ENCODE measurements at regions not wholly inside any gene's neighbourhood (a gene's known extent, or its start where the extent isn't known, plus 50 kb on each side); places are given as distances from the start of the nearest gene placed in this dataset.
"Not testable (repeated sequence)": the region's sequence is repeated elsewhere in the genome, so short reads cannot be mapped to it uniquely, and the experiment has no call there.

DNA sequence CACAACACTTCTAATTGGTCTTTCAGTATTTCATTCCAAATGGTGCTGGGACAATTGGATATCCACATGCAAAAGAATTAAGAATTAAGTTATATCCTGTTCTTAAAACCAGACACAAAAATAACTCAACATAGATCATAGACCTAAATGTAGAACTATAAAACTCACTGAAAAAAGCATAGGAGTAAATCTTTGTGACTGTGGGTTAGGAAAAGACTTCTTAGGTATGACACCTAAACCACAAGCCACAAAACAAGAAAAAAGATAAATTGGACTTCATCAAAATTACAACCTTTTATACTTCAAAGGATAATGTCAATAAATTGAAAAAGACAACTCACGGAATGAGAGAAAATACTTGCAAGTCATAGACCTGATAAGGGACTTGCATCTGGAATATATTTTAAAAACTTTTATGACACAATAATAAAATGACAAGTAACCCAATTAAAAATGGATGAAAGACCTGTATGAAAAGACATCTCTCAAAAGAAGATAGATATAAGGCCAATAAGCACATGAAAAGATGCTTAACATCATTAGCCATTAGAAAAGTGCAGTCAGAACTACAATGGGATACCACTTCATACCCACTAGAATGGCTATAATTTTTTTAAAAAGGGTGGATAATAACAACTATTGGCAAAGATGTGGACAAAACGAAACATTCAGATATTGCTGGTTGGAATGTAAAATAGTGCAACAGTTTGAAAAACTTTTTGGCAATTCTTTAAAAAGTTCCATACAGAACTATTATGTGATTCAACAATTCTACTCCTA, 72.5 kb upstream of the SLC38A4 start:
- FAIRE-seq (no peak), DNase-seq (ENCODE audit: insufficient read length, low spot score) (no peak)
- TF ChIP-seq POU2F2 (IDR thresholded peaks at IDR 0.05; ENCODE audit: low read depth, low read length), result no peak
- no peak for TF ChIP-seq SPI1 (IDR thresholded peaks at IDR 0.05; ENCODE audit: low read depth, low read length)
- no peak for TF ChIP-seq POLR2A (IDR thresholded peaks at IDR 0.05; ENCODE audit: low read depth, low read length)
- no peak for TF ChIP-seq TAF1 (IDR thresholded peaks at IDR 0.05; ENCODE audit: low read depth, low read length)
- no peak for TF ChIP-seq POLR2AphosphoS5 (IDR thresholded peaks at IDR 0.05; ENCODE audit: low read depth, low read length)
- no peak for TF ChIP-seq PAX5 (IDR thresholded peaks at IDR 0.05; ENCODE audit: insufficient read depth, low read length, severe bottlenecking)

DNA sequence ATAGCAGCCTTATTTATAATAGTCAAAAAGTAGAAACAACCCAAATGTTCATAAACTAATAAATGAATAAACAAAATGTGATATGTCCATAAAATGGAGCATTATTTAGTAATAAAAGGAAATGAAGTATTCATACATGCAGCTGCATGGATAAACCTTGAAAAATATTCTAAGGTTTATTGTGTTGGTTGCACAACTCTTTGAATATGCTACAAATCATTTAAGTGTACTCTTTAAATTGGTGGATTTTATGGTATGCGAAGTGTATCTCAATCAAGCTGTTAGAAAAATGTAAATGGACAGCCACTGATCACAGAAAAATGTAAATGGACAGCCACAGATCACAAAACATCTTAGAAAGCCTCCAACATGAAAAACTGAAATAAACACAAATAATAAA, 73.2 kb upstream of the SLC38A4 start:
- FAIRE-seq (no peak), DNase-seq (ENCODE audit: insufficient read length, low spot score) (no peak)
- TF ChIP-seq POU2F2 (IDR thresholded peaks at IDR 0.05; ENCODE audit: low read depth, low read length), result no peak
- no peak for TF ChIP-seq TAF1 (IDR thresholded peaks at IDR 0.05; ENCODE audit: low read depth, low read length)
- TF ChIP-seq PAX5 (IDR thresholded peaks at IDR 0.05; ENCODE audit: insufficient read depth, low read length, severe bottlenecking), result no peak
- no peak for TF ChIP-seq SPI1 (IDR thresholded peaks at IDR 0.05; ENCODE audit: low read depth, low read length)
- no peak for TF ChIP-seq POLR2AphosphoS5 (IDR thresholded peaks at IDR 0.05; ENCODE audit: low read depth, low read length)
- no peak for TF ChIP-seq POLR2A (IDR thresholded peaks at IDR 0.05; ENCODE audit: low read depth, low read length)

DNA sequence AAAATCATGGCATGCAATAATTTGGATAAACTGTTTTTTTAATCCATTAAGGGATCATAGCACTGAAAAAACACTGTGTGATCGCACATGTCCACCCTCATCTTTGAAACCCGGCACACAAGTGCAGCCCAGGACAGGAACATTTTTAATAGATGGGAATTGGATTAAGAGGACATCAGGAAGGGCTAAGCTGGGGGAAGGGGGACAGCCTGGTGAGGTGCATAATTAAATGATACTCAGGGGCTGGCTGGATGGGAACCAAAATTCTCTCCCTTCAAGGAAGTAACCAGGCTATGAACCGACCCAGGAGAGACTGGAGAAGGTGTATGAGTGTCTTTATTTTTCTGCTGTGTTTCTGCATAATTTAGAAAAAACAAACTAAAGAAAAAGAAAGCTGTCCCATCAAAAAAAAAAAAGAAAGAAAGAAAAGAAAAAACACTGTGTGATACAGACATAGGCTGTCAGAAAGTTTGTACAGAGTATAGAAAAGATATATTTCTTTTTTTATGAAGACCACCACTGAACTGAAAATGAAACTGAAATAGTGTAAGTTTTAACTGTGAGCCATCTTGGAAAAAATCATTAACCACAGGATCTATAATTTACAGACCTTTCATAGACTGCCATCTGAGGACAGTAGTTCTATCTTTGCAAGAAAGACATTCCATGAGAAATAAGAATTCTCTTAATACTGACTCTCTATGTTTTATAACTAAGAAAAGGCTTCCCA, 75.1 kb upstream of the SLC38A4 start:
- no peak for TF ChIP-seq SPI1 (IDR thresholded peaks at IDR 0.05; ENCODE audit: low read depth, low read length)
- no peak for TF ChIP-seq PAX5 (IDR thresholded peaks at IDR 0.05; ENCODE audit: insufficient read depth, low read length, severe bottlenecking)
- no peak for FAIRE-seq
- no peak for DNase-seq (ENCODE audit: insufficient read length, low spot score)

DNA sequence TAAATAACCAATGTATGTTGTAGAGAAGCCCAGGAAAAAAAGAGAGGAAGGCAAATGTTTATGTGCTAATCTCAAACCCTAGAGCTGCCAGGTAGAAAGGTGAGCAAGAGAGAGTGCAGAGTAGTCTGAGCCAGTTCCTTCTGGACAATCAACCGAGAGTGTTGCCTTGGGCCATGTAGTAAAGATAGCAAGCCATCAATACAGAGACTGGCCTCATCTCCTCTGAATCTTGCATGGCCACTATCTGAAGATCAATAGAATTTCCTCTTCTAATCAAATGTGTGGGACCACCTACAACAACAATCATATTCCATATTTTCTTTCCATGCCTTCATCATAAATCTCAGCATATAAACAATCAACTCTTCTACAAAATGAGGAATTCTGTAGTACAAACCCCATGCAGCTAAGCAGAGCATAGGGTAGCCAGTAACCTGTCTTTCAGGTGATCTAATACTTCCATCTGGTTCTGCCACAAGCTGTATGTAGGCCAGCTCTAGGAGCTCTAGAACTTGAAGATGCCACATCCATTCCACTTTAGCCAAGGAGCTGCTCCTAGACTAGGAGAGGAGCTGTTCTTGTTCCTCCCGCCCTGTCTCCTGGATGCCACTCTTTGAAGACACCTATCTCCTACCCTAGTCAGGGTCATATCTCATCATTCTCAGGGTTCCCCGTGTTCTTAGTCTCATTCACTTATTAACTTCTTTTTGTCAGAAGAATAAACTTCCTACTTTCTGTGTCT, 75.8 kb upstream of the SLC38A4 start:
- FAIRE-seq (no peak), DNase-seq (ENCODE audit: insufficient read length, low spot score) (no peak)
- TF ChIP-seq POLR2A (IDR thresholded peaks at IDR 0.05; ENCODE audit: low read depth, low read length) (no peak), PAX5 (IDR thresholded peaks at IDR 0.05; ENCODE audit: insufficient read depth, low read length, severe bottlenecking) (no peak), SPI1 (IDR thresholded peaks at IDR 0.05; ENCODE audit: low read depth, low read length) (no peak), POU2F2 (IDR thresholded peaks at IDR 0.05; ENCODE audit: low read depth, low read length) (no peak), POLR2AphosphoS5 (IDR thresholded peaks at IDR 0.05; ENCODE audit: low read depth, low read length) (no peak), TAF1 (IDR thresholded peaks at IDR 0.05; ENCODE audit: low read depth, low read length) (no peak)

DNA sequence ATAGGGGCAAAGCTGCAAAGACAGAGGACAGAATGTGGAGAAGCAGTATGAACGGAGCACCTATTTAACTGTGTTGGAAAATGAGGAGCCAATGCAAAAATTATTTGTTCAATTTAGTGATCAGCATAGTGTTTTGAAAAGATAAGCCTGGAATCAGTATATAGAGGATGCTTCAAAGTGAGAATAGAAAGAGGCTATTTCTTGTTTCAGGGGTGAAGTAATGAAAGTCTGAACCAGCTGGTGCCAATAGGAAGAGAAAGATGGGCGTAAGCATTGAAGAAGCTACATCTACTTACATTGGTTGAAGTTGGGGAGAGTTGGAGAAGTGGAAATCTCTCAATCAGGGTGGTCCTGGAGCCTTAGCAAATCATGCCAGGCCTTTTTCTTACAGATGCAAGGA, 77.3 kb upstream of the SLC38A4 start:
- DNase-seq (ENCODE audit: insufficient read length, low spot score) (no peak), FAIRE-seq (no peak)
- TF ChIP-seq PAX5 (IDR thresholded peaks at IDR 0.05; ENCODE audit: insufficient read depth, low read length, severe bottlenecking) (no peak), POLR2A (IDR thresholded peaks at IDR 0.05; ENCODE audit: low read depth, low read length) (no peak), POU2F2 (IDR thresholded peaks at IDR 0.05; ENCODE audit: low read depth, low read length) (no peak), SPI1 (IDR thresholded peaks at IDR 0.05; ENCODE audit: low read depth, low read length) (no peak), TAF1 (IDR thresholded peaks at IDR 0.05; ENCODE audit: low read depth, low read length) (no peak), POLR2AphosphoS5 (IDR thresholded peaks at IDR 0.05; ENCODE audit: low read depth, low read length) (no peak)

DNA sequence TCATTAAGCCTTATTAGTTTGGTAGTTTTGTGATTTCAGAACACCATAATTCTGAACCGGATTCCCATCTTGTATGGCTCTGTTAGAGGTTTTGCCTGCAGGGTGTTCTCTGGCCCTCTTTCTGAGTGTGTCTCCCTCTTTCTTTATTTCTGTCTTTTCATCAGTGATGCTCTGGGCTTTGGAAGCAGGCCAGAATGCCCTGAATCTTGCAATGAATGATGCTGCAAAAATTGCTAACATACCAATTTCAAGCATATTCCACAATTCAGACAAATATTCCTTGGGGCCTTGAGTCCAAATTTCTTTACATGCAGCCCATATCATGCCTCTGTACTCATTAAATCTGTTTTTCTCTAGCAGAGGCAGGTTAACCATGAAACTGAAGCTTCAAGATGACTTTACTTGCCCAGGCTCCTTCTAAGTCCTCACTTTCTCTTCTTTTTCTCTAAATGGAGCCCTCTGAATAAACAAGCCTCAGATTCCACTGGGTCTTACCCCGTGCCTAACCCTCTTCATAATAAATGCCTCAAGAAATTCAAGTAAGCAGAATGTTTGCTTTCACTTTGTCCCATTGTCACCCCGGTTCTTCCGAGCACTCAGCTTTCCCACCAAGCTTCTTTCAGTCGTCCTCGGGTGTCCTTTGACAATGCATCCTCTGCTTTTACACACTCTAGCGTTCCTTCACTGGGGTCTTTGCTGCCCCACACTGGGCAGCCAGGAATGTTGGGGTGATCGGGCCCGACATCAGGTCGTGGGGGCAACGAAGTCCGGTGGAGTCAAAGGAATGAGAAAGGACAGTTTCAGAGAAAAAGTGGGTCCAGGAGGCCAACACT, 78.8 kb upstream of the SLC38A4 start:
- TF ChIP-seq PAX5 (IDR thresholded peaks at IDR 0.05; ENCODE audit: insufficient read depth, low read length, severe bottlenecking), result no peak
- no peak for TF ChIP-seq POLR2AphosphoS5 (IDR thresholded peaks at IDR 0.05; ENCODE audit: low read depth, low read length)
- no peak for TF ChIP-seq POU2F2 (IDR thresholded peaks at IDR 0.05; ENCODE audit: low read depth, low read length)
- no peak for TF ChIP-seq TAF1 (IDR thresholded peaks at IDR 0.05; ENCODE audit: low read depth, low read length)
- no peak for TF ChIP-seq POLR2A (IDR thresholded peaks at IDR 0.05; ENCODE audit: low read depth, low read length)
- no peak for TF ChIP-seq SPI1 (IDR thresholded peaks at IDR 0.05; ENCODE audit: low read depth, low read length)
- no peak for FAIRE-seq

DNA sequence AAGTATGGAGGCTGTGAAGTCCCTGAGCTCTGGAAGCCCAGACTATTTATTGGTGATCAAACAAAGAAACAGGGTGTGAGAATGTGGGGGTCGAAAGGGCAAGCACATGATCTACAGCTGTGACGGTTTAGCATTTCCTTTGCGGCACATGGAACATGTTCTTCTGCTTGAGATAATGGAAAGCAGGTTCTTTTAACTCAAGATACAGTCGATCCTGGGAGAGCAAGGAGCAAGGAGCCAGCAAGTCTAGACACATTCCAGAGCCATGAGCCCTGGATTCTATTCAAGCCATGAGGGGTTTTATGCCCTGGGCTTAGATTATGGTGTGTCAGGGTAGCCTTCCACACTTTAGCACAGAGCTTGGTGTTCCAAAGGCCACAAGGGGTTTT, 79.4 kb upstream of the SLC38A4 start:
- not testable (repeated sequence) for FAIRE-seq; DNase-seq (ENCODE audit: insufficient read length, low spot score)

More for the DNA sequence above, 78.8 kb upstream of the SLC38A4 start:
- no peak for DNase-seq (ENCODE audit: insufficient read length, low spot score)

DNA sequence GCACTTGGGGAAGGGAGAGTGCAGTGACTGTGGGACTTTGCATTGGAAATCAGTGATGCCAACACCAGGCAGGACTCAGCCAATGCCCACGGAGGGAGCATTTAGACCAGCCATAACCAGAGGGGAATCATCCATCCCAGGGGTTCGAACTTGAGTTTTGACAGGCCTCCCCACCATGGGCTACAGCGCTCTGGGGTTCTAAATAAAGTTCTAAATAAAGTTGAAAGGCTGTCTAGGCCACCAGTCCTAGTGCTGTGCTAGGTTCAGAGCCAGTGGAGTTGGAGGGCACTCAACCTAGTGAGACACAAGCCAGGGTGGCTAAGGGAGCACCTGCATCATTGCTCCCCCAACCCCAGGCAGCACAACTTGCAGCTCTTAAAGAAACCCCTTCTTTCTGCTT, 82.0 kb upstream of the SLC38A4 start:
- DNase-seq (ENCODE audit: insufficient read length, low spot score) (no peak), FAIRE-seq (no peak)
- no peak for TF ChIP-seq POU2F2 (IDR thresholded peaks at IDR 0.05; ENCODE audit: low read depth, low read length)
- no peak for TF ChIP-seq PAX5 (IDR thresholded peaks at IDR 0.05; ENCODE audit: insufficient read depth, low read length, severe bottlenecking)
- no peak for TF ChIP-seq SPI1 (IDR thresholded peaks at IDR 0.05; ENCODE audit: low read depth, low read length)
- no peak for TF ChIP-seq TAF1 (IDR thresholded peaks at IDR 0.05; ENCODE audit: low read depth, low read length)
- no peak for TF ChIP-seq POLR2A (IDR thresholded peaks at IDR 0.05; ENCODE audit: low read depth, low read length)
- TF ChIP-seq POLR2AphosphoS5 (IDR thresholded peaks at IDR 0.05; ENCODE audit: low read depth, low read length), result no peak

All from GM12891 (cell line).